Mesendoderm (in vitro differentiated cells): ENCODE measurements at regions not wholly inside any gene's neighbourhood (a gene's known extent, or its start where the extent isn't known, plus 50 kb on each side); places are given as distances from the start of the nearest gene placed in this dataset.
"Not testable (repeated sequence)": the region's sequence is repeated elsewhere in the genome, so short reads cannot be mapped to it uniquely, and the experiment has no call there.

Experiments used
- DNase-seq: peaks from one replicate; pipeline ENCODE4 v3.0.0; 2013
- H2AK5ac ChIP-seq: 2 replicates; pipeline ENCODE4 v1.6.1; 2013; ENCODE audit warnings: low read length, inconsistent platforms
- H2BK120ac ChIP-seq: 2 replicates; pipeline ENCODE4 v1.6.1; 2013; ENCODE audit warnings: low read depth, mild to moderate bottlenecking, low read length, moderate library complexity, mixed read lengths
- H2BK15ac ChIP-seq: replicated peaks from 2 replicates; pipeline ENCODE4 v1.6.1; 2013; ENCODE audit warnings: low read depth, mild to moderate bottlenecking, moderate library complexity
- H2BK5ac ChIP-seq: 2 replicates; pipeline ENCODE4 v1.6.1; 2013; ENCODE audit warnings: low read length, inconsistent platforms
- H3K18ac ChIP-seq: 2 replicates; pipeline ENCODE4 v1.6.1; 2013; ENCODE audit warnings: mild to moderate bottlenecking, low read length, mixed read lengths
- H3K23ac ChIP-seq: one replicate; pipeline ENCODE4 v1.6.1; 2013; ENCODE audit warnings: low read length
- H3K27ac ChIP-seq: 2 replicates; pipeline ENCODE4 v1.5.1; 2013; ENCODE audit warnings: low read depth, mild to moderate bottlenecking, inconsistent platforms, low read length, moderate library complexity
- H3K27me3 ChIP-seq: 2 replicates; pipeline ENCODE4 v1.6.1; 2013; ENCODE audit warnings: low read length, control low read depth, mild to moderate bottlenecking, inconsistent platforms; ENCODE audit not compliant: insufficient read depth, poor library complexity
- H3K36me3 ChIP-seq: 2 replicates; pipeline ENCODE4 v1.6.1; 2013; ENCODE audit warnings: low read length, inconsistent platforms; ENCODE audit not compliant: control insufficient read depth, insufficient read depth
- H3K4ac ChIP-seq: one replicate; pipeline ENCODE4 v1.6.1; 2013; ENCODE audit warnings: low read depth, mild to moderate bottlenecking, low read length, moderate library complexity
- H3K4me1 ChIP-seq: 2 replicates; pipeline ENCODE4 v1.6.1; 2013; ENCODE audit warnings: low read depth, low read length, inconsistent platforms; ENCODE audit not compliant: control insufficient read depth
- H3K4me2 ChIP-seq: 2 replicates; pipeline ENCODE4 v1.6.1; 2013; ENCODE audit warnings: low read length
- H3K4me3 ChIP-seq: 2 replicates; pipeline ENCODE4 v1.5.1; 2013; ENCODE audit warnings: mild to moderate bottlenecking, low read length
- H3K56ac ChIP-seq: one replicate; pipeline ENCODE4 v1.6.1; 2013; ENCODE audit warnings: low read length
- H3K79me1 ChIP-seq: 2 replicates; pipeline ENCODE4 v1.6.1; 2013; ENCODE audit warnings: low read length, inconsistent platforms
- H3K79me2 ChIP-seq: 2 replicates; pipeline ENCODE4 v1.6.1; 2013; ENCODE audit warnings: mild to moderate bottlenecking, low read length; ENCODE audit not compliant: control insufficient read depth, insufficient read depth
- H3K9ac ChIP-seq: 2 replicates; pipeline ENCODE4 v1.6.1; 2013; ENCODE audit warnings: low read length, inconsistent platforms
- H4K5ac ChIP-seq: one replicate; pipeline ENCODE4 v1.6.1; 2013; ENCODE audit warnings: low read length
- H4K8ac ChIP-seq: one replicate; pipeline ENCODE4 v1.6.1; 2013; ENCODE audit warnings: low read depth, mild to moderate bottlenecking, control low read depth, low read length, moderate library complexity
- WGBS: extraction: QIAGEN DNeasy Blood & Tissue Kit; methylation state at CpG from one replicate; pipeline ENCODE4 v1.1.7; 2013; ENCODE audit warnings: low lambda C conversion rate, missing lambda C conversion rate; ENCODE audit not compliant: insufficient coverage; ENCODE audit errors: extremely low coverage; 5-methylcytosine and 5-hydroxymethylcytosine counted together

- not testable (repeated sequence) for H3K18ac ChIP-seq, H3K4ac ChIP-seq, H2BK5ac ChIP-seq, H3K56ac ChIP-seq, DNase-seq, H3K79me2 ChIP-seq, H3K4me3 ChIP-seq, H4K8ac ChIP-seq, H3K23ac ChIP-seq, H3K36me3 ChIP-seq, H3K27ac ChIP-seq, H2BK120ac ChIP-seq, H3K4me1 ChIP-seq, H4K5ac ChIP-seq, H3K9ac ChIP-seq, H2AK5ac ChIP-seq, H3K79me1 ChIP-seq, H2BK15ac ChIP-seq, H3K27me3 ChIP-seq, H3K4me2 ChIP-seq
- no CpG with 5 or more reads among the region's 9 CpGs for WGBS
Measured at GRCh38 chr1:30438274-30438673, 285.1 kb downstream of the MATN1 start.

- no peak for DNase-seq
- Histone ChIP-seq H2BK5ac (no peak overlapping the region), H3K56ac (no peak overlapping the region), H2AK5ac (no peak overlapping the region), H3K36me3 (no peaks in the 10 kb centered on the region), H3K9ac (no peak overlapping the region), H3K79me2 (no peaks in the 10 kb centered on the region), H3K27me3 (no peaks in the 10 kb centered on the region), H3K4me1 (no peaks in the 10 kb centered on the region), H3K27ac (no peak overlapping the region), H3K4me3 (no peak overlapping the region), H4K5ac (no peak overlapping the region), H4K8ac (no peak overlapping the region), H3K23ac (no peak overlapping the region), H3K79me1 (no peaks in the 10 kb centered on the region), H3K4ac (no peak overlapping the region), H3K18ac (no peak overlapping the region), H3K4me2 (no peak overlapping the region), H2BK15ac (no peak overlapping the region), H2BK120ac (no peak overlapping the region)
- no CpG with 5 or more reads among the region's 5 CpGs for WGBS
Measured at GRCh38 chr1:30437059-30437576, 286.3 kb downstream of the MATN1 start.

- WGBS, result no CpG with 5 or more reads among the region's 2 CpGs
- no peak overlapping the region for H2BK5ac ChIP-seq
- no peaks in the 10 kb centered on the region for H3K79me2 ChIP-seq
- H3K18ac ChIP-seq, result no peak overlapping the region
- peaks cover 1% of the 10 kb centered on the region for H3K4me1 ChIP-seq
- H4K8ac ChIP-seq, result no peak overlapping the region
- H3K4me2 ChIP-seq, result no peak overlapping the region
- DNase-seq, result peak; percentile 69
- H2BK120ac ChIP-seq, result no peak overlapping the region
- H3K36me3 ChIP-seq, result no peaks in the 10 kb centered on the region
- no peak overlapping the region for H2BK15ac ChIP-seq
- H3K23ac ChIP-seq, result no peak overlapping the region
- H3K79me1 ChIP-seq, result no peaks in the 10 kb centered on the region
- no peak overlapping the region for H4K5ac ChIP-seq
- H3K27ac ChIP-seq, result no peak overlapping the region
- no peak overlapping the region for H3K4me3 ChIP-seq
- no peak overlapping the region for H3K4ac ChIP-seq
- H3K56ac ChIP-seq, result peak overlapping the region; percentile 28
- no peaks in the 10 kb centered on the region for H3K27me3 ChIP-seq
- H2AK5ac ChIP-seq, result no peak overlapping the region
- H3K9ac ChIP-seq, result no peak overlapping the region
Measured at GRCh38 chr1:30427545-30427944, 295.8 kb downstream of the MATN1 start.

GRCh38 chr1:30425046-30425445 lies 298.3 kb downstream of the MATN1 start:
- Histone ChIP-seq H2BK120ac (no peak overlapping the region), H3K4ac (no peak overlapping the region), H3K27ac (no peak overlapping the region), H3K4me2 (no peak overlapping the region), H3K56ac (no peak overlapping the region), H3K27me3 (no peaks in the 10 kb centered on the region), H2BK5ac (no peak overlapping the region), H3K4me1 (peaks cover 1% of the 10 kb centered on the region), H2BK15ac (no peak overlapping the region), H3K36me3 (no peaks in the 10 kb centered on the region), H3K79me1 (no peaks in the 10 kb centered on the region), H3K9ac (no peak overlapping the region), H3K4me3 (no peak overlapping the region), H4K8ac (no peak overlapping the region), H3K79me2 (no peaks in the 10 kb centered on the region), H2AK5ac (no peak overlapping the region), H4K5ac (no peak overlapping the region), H3K18ac (no peak overlapping the region), H3K23ac (no peak overlapping the region)
- WGBS, result no CpG with 5 or more reads among the region's 4 CpGs
- no peak for DNase-seq

- Histone ChIP-seq H2BK5ac (no peak overlapping the region), H2BK120ac (no peak overlapping the region), H3K36me3 (no peaks in the 10 kb centered on the region), H3K79me2 (no peaks in the 10 kb centered on the region), H3K9ac (no peak overlapping the region), H4K5ac (no peak overlapping the region), H3K4me1 (peaks cover 1% of the 10 kb centered on the region), H3K79me1 (no peaks in the 10 kb centered on the region), H3K27ac (no peak overlapping the region), H2AK5ac (no peak overlapping the region), H2BK15ac (no peak overlapping the region), H3K23ac (no peak overlapping the region), H3K4me3 (no peak overlapping the region), H3K56ac (no peak overlapping the region), H4K8ac (no peak overlapping the region), H3K18ac (no peak overlapping the region), H3K4ac (no peak overlapping the region), H3K27me3 (no peaks in the 10 kb centered on the region), H3K4me2 (no peak overlapping the region)
- DNase-seq, result no peak
- WGBS, result no CpG with 5 or more reads among the region's 3 CpGs
Measured at GRCh38 chr1:30423570-30423969, 299.8 kb downstream of the MATN1 start.

GRCh38 chr1:30422251-30422650 lies 301.1 kb downstream of the MATN1 start:
- H4K5ac ChIP-seq, result no peak overlapping the region
- H3K56ac ChIP-seq, result no peak overlapping the region
- WGBS, result no CpG with 5 or more reads among the region's 2 CpGs
- no peak overlapping the region for H3K9ac ChIP-seq
- H3K23ac ChIP-seq, result no peak overlapping the region
- no peaks in the 10 kb centered on the region for H3K27me3 ChIP-seq
- no peak overlapping the region for H2AK5ac ChIP-seq
- H3K4ac ChIP-seq, result no peak overlapping the region
- H3K4me1 ChIP-seq, result peaks cover 1% of the 10 kb centered on the region
- H2BK5ac ChIP-seq, result no peak overlapping the region
- H3K4me3 ChIP-seq, result no peak overlapping the region
- H4K8ac ChIP-seq, result no peak overlapping the region
- H3K79me1 ChIP-seq, result no peaks in the 10 kb centered on the region
- H3K18ac ChIP-seq, result no peak overlapping the region
- no peaks in the 10 kb centered on the region for H3K79me2 ChIP-seq
- no peak overlapping the region for H2BK15ac ChIP-seq
- no peaks in the 10 kb centered on the region for H3K36me3 ChIP-seq
- no peak overlapping the region for H3K4me2 ChIP-seq
- no peak overlapping the region for H2BK120ac ChIP-seq
- no peak overlapping the region for H3K27ac ChIP-seq
- DNase-seq, result no peak
